Erythroblast (primary cell): ENCODE measurements at regions not wholly inside any gene's neighbourhood (a gene's known extent, or its start where the extent isn't known, plus 50 kb on each side); places are given as distances from the start of the nearest gene placed in this dataset.
"Not testable (repeated sequence)": the region's sequence is repeated elsewhere in the genome, so short reads cannot be mapped to it uniquely, and the experiment has no call there.

Source experiments
- GATA1 ChIP-seq: IDR thresholded peaks from 2 replicates; pipeline ENCODE4 v1.6.1; 2011; ENCODE audit warnings: low read depth, mild to moderate bottlenecking, control low read depth, low read length, moderate library complexity
- POLR2A ChIP-seq: IDR thresholded peaks from 2 replicates; pipeline ENCODE4 v1.6.1; 2011; ENCODE audit warnings: mild to moderate bottlenecking, low read length

DNA sequence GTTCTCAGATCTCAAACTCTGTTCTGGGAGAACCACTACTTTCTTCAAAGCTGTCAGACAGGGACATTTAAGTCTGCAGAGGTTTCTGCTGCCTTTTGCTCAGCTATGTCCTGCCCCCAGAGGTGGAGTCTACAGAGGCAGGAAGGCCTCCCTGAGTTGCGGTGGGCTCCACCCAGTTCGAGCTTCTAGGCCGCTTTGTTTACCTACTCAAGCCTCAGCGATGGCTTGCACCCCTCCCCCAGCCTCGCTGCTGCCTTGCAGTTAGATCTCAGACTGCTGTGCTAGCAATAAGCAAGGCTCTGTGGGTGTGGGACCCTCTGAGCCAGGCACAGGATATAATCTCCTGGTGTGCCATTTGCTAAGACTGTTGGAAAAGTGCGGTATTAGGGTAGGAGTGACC, 115.1 kb downstream of the YIPF5 start:
- TF ChIP-seq POLR2A, GATA1: not testable (repeated sequence)
